ENCODE measurements at regions not wholly inside any gene's neighbourhood (a gene's known extent, or its start where the extent isn't known, plus 50 kb on each side); places are given as distances from the start of the nearest gene placed in this dataset.
"Not testable (repeated sequence)": the region's sequence is repeated elsewhere in the genome, so short reads cannot be mapped to it uniquely, and the experiment has no call there.

- TF ChIP-seq CTCF (IDR thresholded peaks at IDR 0.05) = no peak
- no peak for TF ChIP-seq POLR2A (IDR thresholded peaks at IDR 0.05; ENCODE audit: low read depth)
- TF ChIP-seq EP300 (IDR thresholded peaks at IDR 0.05) = no peak
- TF ChIP-seq POLR2AphosphoS5 (IDR thresholded peaks at IDR 0.05) = no peak
- no peaks in the 10 kb centered on the region for H3K4me1 ChIP-seq
- no peak overlapping the region for H3K27ac ChIP-seq (replicated peaks in 1 of 4)
- H3K9me3 ChIP-seq = no peaks in the 10 kb centered on the region
- no peaks in the 10 kb centered on the region for H3K27me3 ChIP-seq
- no peak overlapping the region for H3K4me3 ChIP-seq
- intact Hi-C loops (cut with DNase I) = no loop called here
- 74% methylated on average over 4 of the region's 4 CpGs for WGBS
- H3K36me3 ChIP-seq = no peaks in the 10 kb centered on the region
- no peak for DNase-seq (ENCODE audit: extremely low spot score)
Observed at GRCh38 chr14:43729143-43729542, 777.9 kb downstream of the FSCB start.

- no peaks in the 10 kb centered on the region for H3K9me3 ChIP-seq
- H3K27ac ChIP-seq (replicated peaks in 1 of 4) = no peak overlapping the region
- H3K27me3 ChIP-seq = no peaks in the 10 kb centered on the region
- H3K36me3 ChIP-seq = no peaks in the 10 kb centered on the region
- TF ChIP-seq EP300 (IDR thresholded peaks at IDR 0.05) = no peak
- TF ChIP-seq CTCF (IDR thresholded peaks at IDR 0.05) = no peak
- TF ChIP-seq POLR2A (IDR thresholded peaks at IDR 0.05; ENCODE audit: low read depth) = no peak
- TF ChIP-seq POLR2AphosphoS5 (IDR thresholded peaks at IDR 0.05) = no peak
- H3K4me1 ChIP-seq = peaks cover 0 to 8% (median 0%) of the 10 kb centered on the region in 4 donors
- no peak overlapping the region for H3K4me3 ChIP-seq
- intact Hi-C loops (cut with DNase I) = no loop called here
- no peak for DNase-seq (ENCODE audit: extremely low spot score)
Observed at GRCh38 chr14:43706900-43707299, 800.2 kb downstream of the FSCB start.

GRCh38 chr14:43698561-43699284, 808.4 kb downstream of the FSCB start:
- H3K27ac ChIP-seq (replicated peaks in 1 of 4); DNase-seq (ENCODE audit: extremely low spot score); intact Hi-C loops (cut with DNase I); H3K4me3 ChIP-seq; H3K4me1 ChIP-seq; H3K36me3 ChIP-seq; H3K27me3 ChIP-seq; H3K9me3 ChIP-seq: not testable (repeated sequence)
- 86% methylated on average over 14 of the region's 20 CpGs for WGBS

GRCh38 chr14:43697003-43697402, 810.1 kb downstream of the FSCB start:
- intact Hi-C loops (cut with DNase I) = no loop called here
- DNase-seq (ENCODE audit: extremely low spot score) = no peak
- Histone ChIP-seq H3K4me1 (no peaks in the 10 kb centered on the region), H3K27me3 (no peaks in the 10 kb centered on the region), H3K9me3 (no peaks in the 10 kb centered on the region), H3K27ac (replicated peaks in 1 of 4) (no peak overlapping the region), H3K4me3 (no peak overlapping the region), H3K36me3 (no peaks in the 10 kb centered on the region)
- WGBS = 72% methylated on average over 1 of the region's 1 CpG
- TF ChIP-seq EP300 (IDR thresholded peaks at IDR 0.05) = no peak

- H3K36me3 ChIP-seq = no peaks in the 10 kb centered on the region
- H3K27me3 ChIP-seq = no peaks in the 10 kb centered on the region
- no peak overlapping the region for H3K27ac ChIP-seq (replicated peaks in 1 of 4)
- no peak for TF ChIP-seq POLR2AphosphoS5 (IDR thresholded peaks at IDR 0.05)
- no peak for TF ChIP-seq EP300 (IDR thresholded peaks at IDR 0.05)
- TF ChIP-seq POLR2A (IDR thresholded peaks at IDR 0.05; ENCODE audit: low read depth) = no peak
- TF ChIP-seq CTCF (IDR thresholded peaks at IDR 0.05) = no peak
- no peak overlapping the region for H3K4me3 ChIP-seq
- H3K4me1 ChIP-seq = peaks cover 0 to 8% (median 7%) of the 10 kb centered on the region in 4 donors
- no peak for DNase-seq (ENCODE audit: extremely low spot score)
- intact Hi-C loops (cut with DNase I) = no loop called here
- H3K9me3 ChIP-seq = no peaks in the 10 kb centered on the region
- 74% methylated on average over 1 of the region's 1 CpG for WGBS
Observed at GRCh38 chr14:43692706-43693105, 814.4 kb downstream of the FSCB start.

- peaks cover 0 to 16% (median 13%) of the 10 kb centered on the region in 4 donors for H3K4me1 ChIP-seq
- H3K4me3 ChIP-seq = no peak overlapping the region
- H3K27me3 ChIP-seq = no peaks in the 10 kb centered on the region
- peak overlapping the region in 2 of 4 donors; percentile 24 to 36 for H3K27ac ChIP-seq (replicated peaks in 1 of 4)
- H3K36me3 ChIP-seq = no peaks in the 10 kb centered on the region
- intact Hi-C loops (cut with DNase I) = no loop called here
- WGBS = 30% methylated on average over 3 of the region's 3 CpGs
- no peak for DNase-seq (ENCODE audit: extremely low spot score)
- TF ChIP-seq POLR2A (IDR thresholded peaks at IDR 0.05; ENCODE audit: low read depth) (no peak), CTCF (IDR thresholded peaks at IDR 0.05) (no peak), EP300 (IDR thresholded peaks at IDR 0.05) (no peak), POLR2AphosphoS5 (IDR thresholded peaks at IDR 0.05) (no peak)
- H3K9me3 ChIP-seq = no peaks in the 10 kb centered on the region
Observed at GRCh38 chr14:43687921-43688320, 819.2 kb downstream of the FSCB start.
